ENCODE measurements at regions not wholly inside any gene's neighbourhood (a gene's known extent, or its start where the extent isn't known, plus 50 kb on each side); places are given as distances from the start of the nearest gene placed in this dataset.
A peak's percentile ranks its signal among the peaks of the same experiment; 100 is the strongest.

- DNase-seq (ENCODE audit: low spot score) = no peak
Measured at GRCh38 chr2:122114421-122114820, 359.0 kb downstream of the TSN start.

- no peak for DNase-seq (ENCODE audit: low spot score)
Measured at GRCh38 chr2:122117371-122117770, 361.9 kb downstream of the TSN start.

- DNase-seq (ENCODE audit: low spot score) = no peak
Measured at GRCh38 chr2:122129399-122129798, 373.9 kb downstream of the TSN start.

- DNase-seq (ENCODE audit: low spot score) = no peak
Measured at GRCh38 chr2:122132147-122132691, 376.8 kb downstream of the TSN start.

- no peak for DNase-seq (ENCODE audit: low spot score)
Measured at GRCh38 chr2:122135021-122135937, 379.8 kb downstream of the TSN start.

- DNase-seq (ENCODE audit: low spot score) = peak; percentile 70
Measured at GRCh38 chr2:122136056-122136455, 380.6 kb downstream of the TSN start.

- DNase-seq (ENCODE audit: low spot score) = no peak
Measured at GRCh38 chr2:122138561-122138960, 383.1 kb downstream of the TSN start.

GRCh38 chr2:122139739-122140420, 384.4 kb downstream of the TSN start:
- no peak for DNase-seq (ENCODE audit: low spot score)

- DNase-seq (ENCODE audit: low spot score) = no peak
Measured at GRCh38 chr2:122144884-122145283, 389.4 kb downstream of the TSN start.

- no peak for DNase-seq (ENCODE audit: low spot score)
Measured at GRCh38 chr2:122145856-122146255, 390.4 kb downstream of the TSN start.

- DNase-seq (ENCODE audit: low spot score) = no peak
Measured at GRCh38 chr2:122148128-122148767, 392.8 kb downstream of the TSN start.

GRCh38 chr2:122150524-122151280, 395.3 kb downstream of the TSN start:
- DNase-seq (ENCODE audit: low spot score) = no peak

GRCh38 chr2:122152571-122152970, 397.1 kb downstream of the TSN start:
- DNase-seq (ENCODE audit: low spot score) = no peak

- no peak for DNase-seq (ENCODE audit: low spot score)
Measured at GRCh38 chr2:122156176-122156890, 400.9 kb downstream of the TSN start.

GRCh38 chr2:122157158-122157557, 401.7 kb downstream of the TSN start:
- no peak for DNase-seq (ENCODE audit: low spot score)

- no peak for DNase-seq (ENCODE audit: low spot score)
Measured at GRCh38 chr2:122163617-122164016, 408.2 kb downstream of the TSN start.

GRCh38 chr2:122164964-122165363, 409.5 kb downstream of the TSN start:
- DNase-seq (ENCODE audit: low spot score) = no peak

GRCh38 chr2:122166820-122167219, 411.4 kb downstream of the TSN start:
- no peak for DNase-seq (ENCODE audit: low spot score)

GRCh38 chr2:122167515-122167914, 412.1 kb downstream of the TSN start:
- DNase-seq (ENCODE audit: low spot score) = no peak

- no peak for DNase-seq (ENCODE audit: low spot score)
Measured at GRCh38 chr2:122168799-122169198, 413.3 kb downstream of the TSN start.

- DNase-seq (ENCODE audit: low spot score) = no peak
Measured at GRCh38 chr2:122172812-122173211, 417.4 kb downstream of the TSN start.

All from NAMALWA (cell line).